MM.1S (cell line): ENCODE measurements at regions not wholly inside any gene's neighbourhood (a gene's known extent, or its start where the extent isn't known, plus 50 kb on each side); places are given as distances from the start of the nearest gene placed in this dataset.

Source experiments
- DNase-seq: peaks from one replicate; pipeline ENCODE4 v3.0.0-alpha.2; 2015
- H2AFZ ChIP-seq: fragments of 300-600 bp; sonication (generic); 2 replicates; pipeline ENCODE4 v1.6.0; 2016; ENCODE audit warnings: antibody characterized with exemption, low read length
- H3F3A ChIP-seq: fragments of 300-600 bp; sonication (generic); 2 replicates; pipeline ENCODE4 v1.6.1; 2016; ENCODE audit warnings: mild to moderate bottlenecking, antibody characterized with exemption, low read length, moderate library complexity, mixed read lengths; ENCODE audit not compliant: insufficient read depth
- H3K27ac ChIP-seq: fragments of 300-600 bp; sonication (generic); 2 replicates; pipeline ENCODE4 v1.5.1; 2016; ENCODE audit warnings: mild to moderate bottlenecking, low read length
- H3K27me3 ChIP-seq: fragments of 300-600 bp; sonication (generic); replicated peaks from 2 replicates; pipeline ENCODE4 v1.6.0; 2016; ENCODE audit warnings: low read length; ENCODE audit not compliant: insufficient read depth
- H3K36me3 ChIP-seq: fragments of 300-600 bp; sonication (generic); replicated peaks from 2 replicates; pipeline ENCODE4 v1.6.1; 2016; ENCODE audit warnings: mild to moderate bottlenecking, low read length, mixed read lengths; ENCODE audit not compliant: insufficient read depth
- H3K4me1 ChIP-seq: fragments of 300-600 bp; sonication (generic); 2 replicates; pipeline ENCODE4 v1.6.1; 2016; ENCODE audit warnings: low read length, mixed read lengths
- H3K4me2 ChIP-seq: fragments of 300-600 bp; sonication (generic); 2 replicates; pipeline ENCODE4 v1.6.0; 2016; ENCODE audit warnings: low read depth, low read length
- H3K4me3 ChIP-seq: fragments of 300-600 bp; sonication (generic); 2 replicates; pipeline ENCODE4 v1.5.1; 2016; ENCODE audit warnings: low read length, mixed read lengths
- H3K79me2 ChIP-seq: fragments of 300-600 bp; sonication (generic); 2 replicates; pipeline ENCODE4 v1.6.1; 2016; ENCODE audit warnings: mixed run types, low read length, mixed read lengths
- H3K9ac ChIP-seq: fragments of 300-600 bp; sonication (generic); 2 replicates; pipeline ENCODE4 v1.6.1; 2016; ENCODE audit warnings: low read length, mixed read lengths
- H3K9me2 ChIP-seq: fragments of 300-600 bp; sonication (generic); replicated peaks from 2 replicates; pipeline ENCODE4 v1.6.1; 2016; ENCODE audit warnings: mild to moderate bottlenecking, low read length, mixed read lengths; ENCODE audit not compliant: insufficient read depth
- H3K9me3 ChIP-seq: fragments of 300-600 bp; sonication (generic); replicated peaks from 2 replicates; pipeline ENCODE4 v1.6.1; 2016; ENCODE audit warnings: mild to moderate bottlenecking, low read length, mixed read lengths; ENCODE audit not compliant: insufficient read depth
- H4K20me1 ChIP-seq: fragments of 300-600 bp; sonication (generic); 2 replicates; pipeline ENCODE4 v1.6.1; 2016; ENCODE audit warnings: mild to moderate bottlenecking, low read length, moderate library complexity, mixed read lengths; ENCODE audit not compliant: insufficient read depth
- CTCF ChIP-seq: fragments of 300-600 bp; sonication (generic); IDR thresholded peaks from 2 replicates; pipeline ENCODE4 v1.5.1; 2016; ENCODE audit warnings: antibody characterized with exemption, low read length, mixed read lengths
- EZH2 ChIP-seq: fragments of 300-600 bp; sonication (generic); optimal IDR thresholded peaks from 2 replicates; pipeline ENCODE3; 2017; ENCODE audit warnings: low read depth, mild to moderate bottlenecking, antibody characterized with exemption, low read length, mixed read lengths
- EZH2phosphoT487 ChIP-seq: fragments of 300-600 bp; sonication (generic); IDR thresholded peaks from 2 replicates; pipeline ENCODE4 v1.6.1; 2018; ENCODE audit warnings: antibody characterized with exemption, low read length

DNA sequence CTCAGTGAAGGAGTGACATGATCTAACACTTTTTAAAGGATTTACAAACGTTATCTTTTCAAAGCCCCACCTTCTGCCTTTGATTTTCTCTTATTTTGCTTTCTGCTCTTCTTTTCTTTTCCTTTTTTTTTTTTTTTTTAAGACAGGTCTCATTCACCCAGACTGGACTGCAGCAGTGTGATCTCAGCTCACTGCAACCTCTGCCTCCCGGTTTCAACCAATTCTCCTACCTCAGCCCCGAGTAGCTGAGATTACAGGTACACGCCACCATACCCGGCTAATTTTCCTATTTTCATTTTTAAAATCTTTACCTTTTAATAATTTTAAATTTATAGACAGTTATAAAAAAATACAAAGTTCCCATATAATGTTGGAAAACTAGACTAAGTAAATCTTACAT lies 63.7 kb upstream of the RPS13 start:
- Histone ChIP-seq H3K4me3 (no peak overlapping the region), H3F3A (peaks cover 8% of the 10 kb centered on the region), H2AFZ (no peak overlapping the region), H3K9me2 (no peaks in the 10 kb centered on the region), H3K4me2 (no peak overlapping the region), H3K9me3 (no peaks in the 10 kb centered on the region), H3K36me3 (no peaks in the 10 kb centered on the region; the same call in 1 of the 2 replicates), H3K27me3 (no peaks in the 10 kb centered on the region), H3K27ac (no peak overlapping the region), H4K20me1 (no peaks in the 10 kb centered on the region), H3K9ac (no peak overlapping the region), H3K4me1 (peaks cover 28% of the 10 kb centered on the region), H3K79me2 (peaks cover 10% of the 10 kb centered on the region; the same call in 1 of the 2 replicates)
- no peak for DNase-seq
- TF ChIP-seq CTCF, result no peak
- no peak for TF ChIP-seq EZH2
- no peak for TF ChIP-seq EZH2phosphoT487

DNA sequence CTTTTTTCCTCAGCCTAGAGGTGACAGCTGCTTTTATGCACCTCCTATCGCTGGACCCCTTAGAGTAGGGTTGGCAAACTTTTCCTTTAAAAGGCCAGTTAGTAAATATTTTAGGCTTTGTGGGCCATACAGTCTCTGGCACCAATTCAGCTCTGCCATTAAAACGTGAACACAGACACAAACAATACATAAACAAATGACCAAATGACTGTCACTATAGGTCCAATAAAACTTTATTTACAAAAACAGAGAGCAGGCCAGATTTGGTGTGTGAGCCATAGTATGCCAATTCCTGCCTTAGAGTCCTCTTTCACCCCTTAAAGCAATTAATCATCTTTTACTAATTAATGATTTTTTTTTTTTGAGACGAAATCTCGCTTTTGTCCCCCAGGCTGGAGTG lies 61.1 kb upstream of the RPS13 start:
- H4K20me1 ChIP-seq, result no peaks in the 10 kb centered on the region
- no peak overlapping the region for H2AFZ ChIP-seq
- no peaks in the 10 kb centered on the region for H3K27me3 ChIP-seq
- no peaks in the 10 kb centered on the region for H3K9me3 ChIP-seq
- DNase-seq, result no peak
- no peaks in the 10 kb centered on the region for H3K36me3 ChIP-seq
- no peak overlapping the region for H3K4me3 ChIP-seq
- no peaks in the 10 kb centered on the region; the same call in 1 of the 2 replicates for H3F3A ChIP-seq
- H3K27ac ChIP-seq, result no peak overlapping the region
- no peaks in the 10 kb centered on the region for H3K79me2 ChIP-seq
- no peaks in the 10 kb centered on the region for H3K9me2 ChIP-seq
- TF ChIP-seq EZH2 (no peak), EZH2phosphoT487 (no peak), CTCF (no peak)
- H3K4me2 ChIP-seq, result no peak overlapping the region
- H3K4me1 ChIP-seq, result peaks cover 11% of the 10 kb centered on the region
- H3K9ac ChIP-seq, result no peak overlapping the region

- H3K27ac ChIP-seq, result no peak overlapping the region
- H3F3A ChIP-seq, result 0 out of 2 replicates have a peak, but pooled peaks cover 3% of the 10 kb centered on the region
- no peaks in the 10 kb centered on the region for H3K27me3 ChIP-seq
- no peak for DNase-seq
- no peaks in the 10 kb centered on the region for H3K79me2 ChIP-seq
- no peak overlapping the region for H3K4me3 ChIP-seq
- H2AFZ ChIP-seq, result no peak overlapping the region
- no peak overlapping the region for H3K9ac ChIP-seq
- no peaks in the 10 kb centered on the region for H3K36me3 ChIP-seq
- H3K9me3 ChIP-seq, result no peaks in the 10 kb centered on the region
- H3K4me1 ChIP-seq, result no peaks in the 10 kb centered on the region
- TF ChIP-seq CTCF (no peak), EZH2phosphoT487 (no peak), EZH2 (no peak)
- no peaks in the 10 kb centered on the region for H3K9me2 ChIP-seq
- H4K20me1 ChIP-seq, result no peaks in the 10 kb centered on the region
- no peak overlapping the region for H3K4me2 ChIP-seq
These were observed 58.6 kb upstream of the RPS13 start for GRCh38 chr11:17135916-17136683.
